Ovary (tissue), 7 donors: ENCODE measurements at regions not wholly inside any gene's neighbourhood (a gene's known extent, or its start where the extent isn't known, plus 50 kb on each side); places are given as distances from the start of the nearest gene placed in this dataset.

Experiments used
- DNase-seq, 5 donors: peaks; one replicate each; pipeline ENCODE4 v3.0.0-alpha.2; 2019 to 2020
- H3K27ac ChIP-seq, 2 donors: fragments of 200-600 bp; one replicate each; pipeline versions ENCODE4 v1.5.1 to v1.8.0; 2019 to 2022
- H3K27me3 ChIP-seq: fragments of 200-600 bp; one replicate; pipeline ENCODE4 v1.8.0; 2022
- H3K36me3 ChIP-seq: fragments of 200-600 bp; sonication (generic); one replicate; pipeline ENCODE4 v1.5.1; 2019
- H3K4me1 ChIP-seq: one replicate; pipeline ENCODE4 v1.8.1; 2013; ENCODE audit warnings: mild to moderate bottlenecking, moderate library complexity; ENCODE audit not compliant: insufficient read depth
- H3K4me3 ChIP-seq: fragments of 200-600 bp; sonication (generic); one replicate; pipeline ENCODE4 v1.5.1; 2017
- H3K9me3 ChIP-seq, 2 donors: fragments of 200-600 bp in 1 of 2; sonication (generic) in 1 of 2; one replicate each; pipeline versions ENCODE4 v1.5.1 to v1.8.1; 2013 to 2019; ENCODE audit warnings: mild to moderate bottlenecking in 1 of 2, moderate library complexity in 1 of 2
- CTCF ChIP-seq, 3 donors: fragments of 450-650 bp in 2 of 3; fragments of 200-600 bp in 1 of 3; IDR thresholded peaks; one replicate each; pipeline versions ENCODE4 v1.5.1 to v1.8.0; 2016 to 2022; ENCODE audit warnings: antibody characterized with exemption in 3 of 3, mild to moderate bottlenecking in 1 of 3
- EP300 ChIP-seq: sonication (generic); formaldehyde crosslinking; IDR thresholded peaks from one replicate; pipeline ENCODE4 v1.6.1; 2017; ENCODE audit warnings: antibody characterized with exemption
- POLR2A ChIP-seq: fragments of 450-650 bp; IDR thresholded peaks from one replicate; pipeline ENCODE4 v1.6.1; 2017; ENCODE audit warnings: antibody characterized with exemption, mild to moderate bottlenecking, moderate library complexity
- WGBS, 3 donors: extraction: QIAGEN DNeasy Blood & Tissue Kit in 1 of 3; methylation state at CpG; one replicate each; pipeline versions ENCODE4 v1.1.5 to v1.1.7; 2013 to 2017; 5-methylcytosine and 5-hydroxymethylcytosine counted together
- intact Hi-C, 4 donors: fragments of 100-400 bp; cut with DNase I; formaldehyde crosslinking; loops; one replicate each; pipeline versions ENCODE4 v1.11.0 to v1.15.1; 2022 to 2023
- donor health status: DM: no; HTN: no; CAD: no; lungs with moderate emphysema.
- donor health status: DM: no; HTN: no; CAD: no.
- donor health status: Bipolar disorder and iron deficiency.
- donor health status: DM: no; HTN: no; CAD: no.
- donor health status: DM: yes; HTN: yes; CAD: no.

GRCh38 chr3:147864754-147865354, 455.7 kb downstream of the ZIC1 start:
- no peaks in the 10 kb centered on the region for H3K36me3 ChIP-seq
- H3K4me1 ChIP-seq = no peaks in the 10 kb centered on the region
- no peaks in the 10 kb centered on the region for H3K9me3 ChIP-seq
- intact Hi-C loops = no loop called here
- no peak for DNase-seq
- H3K4me3 ChIP-seq = no peak overlapping the region
- no peak overlapping the region for H3K27ac ChIP-seq
- H3K27me3 ChIP-seq = no peaks in the 10 kb centered on the region
- TF ChIP-seq EP300 (no peak), CTCF (IDR thresholded peaks at IDR 0.05) (no peak), POLR2A (no peak)

DNA sequence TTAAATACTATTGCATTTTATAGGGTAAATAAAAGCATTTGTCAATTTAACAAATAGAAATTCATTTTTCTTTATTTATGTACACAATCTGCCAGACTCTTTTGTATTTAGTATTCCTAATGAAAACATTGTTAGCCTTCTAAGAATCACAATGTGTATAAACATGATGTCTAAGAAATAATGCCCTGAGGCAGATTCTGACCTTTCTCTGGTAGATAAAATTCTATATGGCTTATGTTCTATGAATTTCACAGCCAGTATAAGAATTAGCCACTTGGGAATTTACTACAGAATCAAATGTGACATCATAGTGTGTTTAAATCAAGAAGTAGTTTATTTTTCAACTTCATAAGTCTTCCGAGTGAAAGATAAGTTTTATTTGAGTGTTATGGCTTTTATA, 457.4 kb downstream of the ZIC1 start:
- TF ChIP-seq CTCF (IDR thresholded peaks at IDR 0.05) = no peak
- TF ChIP-seq POLR2A = no peak
- TF ChIP-seq EP300 = no peak
- Histone ChIP-seq H3K36me3 (no peaks in the 10 kb centered on the region), H3K9me3 (no peaks in the 10 kb centered on the region), H3K27ac (no peak overlapping the region), H3K4me1 (no peaks in the 10 kb centered on the region), H3K27me3 (no peaks in the 10 kb centered on the region), H3K4me3 (no peak overlapping the region)
- no peak for DNase-seq
- intact Hi-C loops = no loop called here
- WGBS, 3 donors = 19 to 35% (median 23%) methylated on average over 1 of the region's 1 CpG

DNA sequence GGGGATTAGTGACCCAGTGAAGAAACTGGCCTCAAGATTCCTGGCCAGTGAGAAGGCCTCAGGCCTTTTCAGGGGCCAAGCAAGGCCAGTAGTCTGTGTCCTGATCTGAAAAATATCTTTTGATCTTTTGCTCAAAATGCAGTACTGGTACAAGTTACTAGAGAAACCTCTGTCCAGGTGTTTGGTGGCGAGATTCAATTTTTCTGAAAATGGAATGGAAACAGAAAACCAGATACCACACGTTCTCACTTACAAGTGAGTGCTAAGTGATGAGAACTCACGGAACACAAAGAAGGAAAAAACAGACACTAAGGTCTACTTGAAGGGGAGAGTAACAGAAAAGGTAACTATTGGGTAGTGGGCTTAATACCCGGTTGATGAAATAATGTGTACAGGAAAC, 463.4 kb downstream of the ZIC1 start:
- Histone ChIP-seq H3K27me3 (no peaks in the 10 kb centered on the region), H3K9me3 (no peaks in the 10 kb centered on the region), H3K4me1 (no peaks in the 10 kb centered on the region), H3K27ac (no peak overlapping the region), H3K36me3 (no peaks in the 10 kb centered on the region), H3K4me3 (no peak overlapping the region)
- intact Hi-C loops = no loop called here
- no peak for DNase-seq
- TF ChIP-seq EP300 = no peak
- no peak for TF ChIP-seq CTCF (IDR thresholded peaks at IDR 0.05)
- no peak for TF ChIP-seq POLR2A
- whole genome bisulfite sequencing, 3 donors = 83 to 88% (median 88%) methylated on average over 4 of the region's 4 CpGs

GRCh38 chr3:147875498-147875897, 466.3 kb downstream of the ZIC1 start:
- WGBS, 3 donors = 41 to 70% (median 67%) methylated on average over 2 of the region's 2 CpGs
- no peak overlapping the region for H3K27ac ChIP-seq
- intact Hi-C loops = no loop called here
- H3K9me3 ChIP-seq = no peaks in the 10 kb centered on the region
- H3K36me3 ChIP-seq = no peaks in the 10 kb centered on the region
- H3K27me3 ChIP-seq = no peaks in the 10 kb centered on the region
- no peak for DNase-seq
- TF ChIP-seq POLR2A = no peak
- TF ChIP-seq CTCF (IDR thresholded peaks at IDR 0.05) = no peak
- H3K4me3 ChIP-seq = no peak overlapping the region
- no peaks in the 10 kb centered on the region for H3K4me1 ChIP-seq
